ENCODE measurements at regions not wholly inside any gene's neighbourhood (a gene's known extent, or its start where the extent isn't known, plus 50 kb on each side); places are given as distances from the start of the nearest gene placed in this dataset.

- H3K27ac ChIP-seq: no peak overlapping the region
- H3K9me3 ChIP-seq: no peaks in the 10 kb centered on the region
- TF ChIP-seq EP300 (IDR thresholded peaks at IDR 0.05; ENCODE audit: low read depth) (no peak), POLR2AphosphoS5 (IDR thresholded peaks at IDR 0.05) (no peak), CTCF (IDR thresholded peaks at IDR 0.05) (no peak)
- no peak for DNase-seq
- in situ Hi-C loops (cut with MboI; ENCODE audit: low pct_ligation_motif_present in 1 of 4, low pct_unique_long_range_greater_than_20kb in 1 of 4, low sequenced_read_pairs in 3 of 4): no loop called here
- no peaks in the 10 kb centered on the region for H3K36me3 ChIP-seq
- no peaks in the 10 kb centered on the region for H3K27me3 ChIP-seq
- intact Hi-C loops (cut with DNase I; ENCODE audit: low total_unique reads): no loop called here
- peaks cover 0 to 7% (median 2%) of the 10 kb centered on the region in 4 donors for H3K4me1 ChIP-seq
- WGBS, 2 donors (ENCODE audit: low coverage in 1 of 2): 36 to 53% methylated on average over 3 to 8 of the region's 8 CpGs
- H3K4me3 ChIP-seq: no peak overlapping the region
Measured at GRCh38 chr2:235230821-235231601, 262.8 kb upstream of the AGAP1 start.

GRCh38 chr2:235232449-235233433 lies 261.1 kb upstream of the AGAP1 start:
- intact Hi-C loops (cut with DNase I; ENCODE audit: low total_unique reads) (no loop called here), in situ Hi-C loops (cut with MboI; ENCODE audit: low pct_ligation_motif_present in 1 of 4, low pct_unique_long_range_greater_than_20kb in 1 of 4, low sequenced_read_pairs in 3 of 4) (no loop called here)
- Histone ChIP-seq H3K27ac (no peak overlapping the region), H3K27me3 (no peaks in the 10 kb centered on the region), H3K4me1 (peaks cover 0 to 7% (median 2%) of the 10 kb centered on the region in 4 donors), H3K9me3 (no peaks in the 10 kb centered on the region), H3K36me3 (no peaks in the 10 kb centered on the region), H3K4me3 (no peak overlapping the region)
- no peak for DNase-seq
- 66 to 85% methylated on average over 5 to 20 of the region's 20 CpGs for WGBS, 2 donors (ENCODE audit: low coverage in 1 of 2)
- TF ChIP-seq EP300 (IDR thresholded peaks at IDR 0.05; ENCODE audit: low read depth) (no peak), POLR2A (IDR thresholded peaks at IDR 0.05) (no peak), CTCF (IDR thresholded peaks at IDR 0.05) (no peak), POLR2AphosphoS5 (IDR thresholded peaks at IDR 0.05) (no peak)

GRCh38 chr2:235234736-235235135 lies 259.1 kb upstream of the AGAP1 start:
- in situ Hi-C loops (cut with MboI; ENCODE audit: low pct_ligation_motif_present in 1 of 4, low pct_unique_long_range_greater_than_20kb in 1 of 4, low sequenced_read_pairs in 3 of 4) (no loop called here), intact Hi-C loops (cut with DNase I; ENCODE audit: low total_unique reads) (no loop called here)
- no peaks in the 10 kb centered on the region for H3K27me3 ChIP-seq
- WGBS, 2 donors (ENCODE audit: low coverage in 1 of 2): 67 to 70% methylated on average over 6 of the region's 6 CpGs
- H3K9me3 ChIP-seq: no peaks in the 10 kb centered on the region
- TF ChIP-seq EP300 (IDR thresholded peaks at IDR 0.05; ENCODE audit: low read depth) (no peak), POLR2A (IDR thresholded peaks at IDR 0.05) (no peak), POLR2AphosphoS5 (IDR thresholded peaks at IDR 0.05) (no peak), CTCF (IDR thresholded peaks at IDR 0.05) (no peak)
- no peak overlapping the region for H3K4me3 ChIP-seq
- no peak overlapping the region for H3K27ac ChIP-seq
- DNase-seq: no peak
- H3K36me3 ChIP-seq: no peaks in the 10 kb centered on the region
- peaks cover 0 to 10% (median 4%) of the 10 kb centered on the region in 4 donors for H3K4me1 ChIP-seq
